OCI-LY1 (cell line): ENCODE measurements at regions not wholly inside any gene's neighbourhood (a gene's known extent, or its start where the extent isn't known, plus 50 kb on each side); places are given as distances from the start of the nearest gene placed in this dataset.

Source experiments
- H2AFZ ChIP-seq: fragments of 200-600 bp; sonication (generic), shearing (Covaris generic); 2 replicates; pipeline ENCODE4 v1.6.0; 2014; ENCODE audit warnings: antibody characterized with exemption, mild to moderate bottlenecking, low read length
- H3F3A ChIP-seq: fragments of 200-600 bp; sonication (generic), shearing (Covaris generic); 2 replicates; pipeline ENCODE4 v1.6.0; 2014; ENCODE audit warnings: mild to moderate bottlenecking, antibody characterized with exemption, low read length, moderate library complexity; ENCODE audit not compliant: insufficient read depth
- H3K27ac ChIP-seq: fragments of 200-600 bp; sonication (generic); 2 replicates; pipeline ENCODE4 v1.5.1; 2014; ENCODE audit warnings: low read length, mixed run types, mild to moderate bottlenecking, low read depth; ENCODE audit not compliant: poor library complexity, severe bottlenecking
- H3K27me3 ChIP-seq: fragments of 200-600 bp; sonication (generic); 2 replicates; pipeline ENCODE4 v1.6.0; 2014; ENCODE audit warnings: antibody characterized with exemption, mild to moderate bottlenecking, low read length, moderate library complexity; ENCODE audit not compliant: insufficient read depth
- H3K36me3 ChIP-seq: fragments of 200-600 bp; sonication (generic); 2 replicates; pipeline ENCODE4 v1.6.1; 2014; ENCODE audit warnings: mild to moderate bottlenecking, antibody characterized with exemption, low read length, moderate library complexity, mixed read lengths; ENCODE audit not compliant: insufficient read depth
- H3K4me1 ChIP-seq: fragments of 200-600 bp; sonication (generic); 2 replicates; pipeline ENCODE4 v1.5.1; 2014; ENCODE audit warnings: mild to moderate bottlenecking, low read length, moderate library complexity; ENCODE audit not compliant: insufficient read depth, severe bottlenecking
- H3K4me2 ChIP-seq: fragments of 200-600 bp; sonication (generic), shearing (Covaris generic); 2 replicates; pipeline ENCODE4 v1.6.1; 2014; ENCODE audit warnings: low read length
- H3K4me3 ChIP-seq: fragments of 200-600 bp; sonication (generic); 2 replicates; pipeline ENCODE4 v1.5.1; 2014; ENCODE audit warnings: low read length, low read depth, mild to moderate bottlenecking, mixed read lengths; ENCODE audit not compliant: poor library complexity, severe bottlenecking
- H3K79me2 ChIP-seq: fragments of 200-600 bp; shearing (Covaris generic); 2 replicates; pipeline ENCODE4 v1.6.1; 2016; ENCODE audit warnings: mixed run types, low read length, mixed read lengths; ENCODE audit not compliant: insufficient read depth
- H3K9ac ChIP-seq: fragments of 200-600 bp; sonication (generic), shearing (Covaris generic); 2 replicates; pipeline ENCODE4 v1.6.1; 2014; ENCODE audit warnings: mild to moderate bottlenecking, low read length, mixed read lengths
- H3K9me2 ChIP-seq: fragments of 200-600 bp; sonication (generic), shearing (Covaris generic); 2 replicates; pipeline ENCODE4 v1.6.1; 2014; ENCODE audit warnings: low read depth, mild to moderate bottlenecking, low read length, mixed read lengths
- H3K9me3 ChIP-seq: fragments of 200-600 bp; shearing (Covaris generic); 2 replicates; pipeline ENCODE4 v1.6.1; 2014; ENCODE audit warnings: low read length, mixed read lengths
- H4K20me1 ChIP-seq: fragments of 200-600 bp; sonication (generic), shearing (Covaris generic); 2 replicates; pipeline ENCODE4 v1.6.0; 2016; ENCODE audit warnings: mild to moderate bottlenecking, low read length; ENCODE audit not compliant: insufficient read depth
- CTCF ChIP-seq: fragments of 200-600 bp; sonication (generic), shearing (Covaris generic); IDR thresholded peaks from 2 replicates; pipeline ENCODE4 v1.5.1; 2017; ENCODE audit warnings: mild to moderate bottlenecking, antibody characterized with exemption, low read length, moderate library complexity, mixed read lengths
- EZH2 ChIP-seq: fragments of 200-600 bp; sonication (generic), shearing (Covaris generic); IDR thresholded peaks from 2 replicates; pipeline ENCODE4 v1.8.0; 2017; ENCODE audit warnings: borderline replicate concordance, mixed run types, mild to moderate bottlenecking, antibody characterized with exemption, low read length, moderate library complexity, mixed read lengths

- H3K9ac ChIP-seq: no peak overlapping the region
- peaks cover 11% of the 10 kb centered on the region for H3K4me1 ChIP-seq
- H3K4me2 ChIP-seq: no peak overlapping the region
- no peak for TF ChIP-seq EZH2
- no peak overlapping the region for H2AFZ ChIP-seq
- no peaks in the 10 kb centered on the region for H3K9me2 ChIP-seq
- H3K27me3 ChIP-seq: no peaks in the 10 kb centered on the region
- H4K20me1 ChIP-seq: no peaks in the 10 kb centered on the region
- no peak overlapping the region for H3K27ac ChIP-seq
- H3K79me2 ChIP-seq: no peaks in the 10 kb centered on the region
- H3K9me3 ChIP-seq: no peaks in the 10 kb centered on the region
- H3K4me3 ChIP-seq: no peak overlapping the region
- H3F3A ChIP-seq: no peaks in the 10 kb centered on the region
- no peaks in the 10 kb centered on the region for H3K36me3 ChIP-seq
Observed at GRCh38 chr16:64539811-64540371, 582.0 kb downstream of the CDH11 start.

- Histone ChIP-seq H3K27ac (no peak overlapping the region), H3K4me2 (no peak overlapping the region), H3F3A (no peaks in the 10 kb centered on the region), H3K27me3 (no peaks in the 10 kb centered on the region), H3K9me2 (no peaks in the 10 kb centered on the region), H2AFZ (no peak overlapping the region), H3K4me3 (no peak overlapping the region), H3K79me2 (no peaks in the 10 kb centered on the region), H3K9me3 (no peaks in the 10 kb centered on the region), H3K4me1 (peaks cover 21% of the 10 kb centered on the region), H3K36me3 (no peaks in the 10 kb centered on the region), H3K9ac (no peak overlapping the region), H4K20me1 (no peaks in the 10 kb centered on the region)
- TF ChIP-seq CTCF (no peak), EZH2 (no peak)
Observed at GRCh38 chr16:64534180-64534780, 587.6 kb downstream of the CDH11 start.

- no peaks in the 10 kb centered on the region for H3K79me2 ChIP-seq
- H3K9me2 ChIP-seq: no peaks in the 10 kb centered on the region
- peak overlapping the region; percentile 35; the same call in 1 of the 2 replicates for H3K4me2 ChIP-seq
- H3K4me3 ChIP-seq: no peak overlapping the region
- H4K20me1 ChIP-seq: no peaks in the 10 kb centered on the region
- no peak overlapping the region for H3K9ac ChIP-seq
- peak overlapping the region; percentile 27 for H2AFZ ChIP-seq
- H3K9me3 ChIP-seq: no peaks in the 10 kb centered on the region
- no peak overlapping the region for H3K27ac ChIP-seq
- no peaks in the 10 kb centered on the region for H3K36me3 ChIP-seq
- H3F3A ChIP-seq: no peaks in the 10 kb centered on the region
- H3K4me1 ChIP-seq: peaks cover 21% of the 10 kb centered on the region
- no peaks in the 10 kb centered on the region for H3K27me3 ChIP-seq
- TF ChIP-seq EZH2 (no peak), CTCF (no peak)
Observed at GRCh38 chr16:64532691-64533090, 589.2 kb downstream of the CDH11 start.

GRCh38 chr16:64532117-64532516 is 589.7 kb downstream of the CDH11 start:
- no peaks in the 10 kb centered on the region for H3K36me3 ChIP-seq
- no peak overlapping the region for H3K9ac ChIP-seq
- H3K4me1 ChIP-seq: peaks cover 21% of the 10 kb centered on the region
- H3K9me2 ChIP-seq: no peaks in the 10 kb centered on the region
- H3K27me3 ChIP-seq: no peaks in the 10 kb centered on the region
- H4K20me1 ChIP-seq: no peaks in the 10 kb centered on the region
- no peak overlapping the region for H3K4me3 ChIP-seq
- no peaks in the 10 kb centered on the region for H3F3A ChIP-seq
- H2AFZ ChIP-seq: peak overlapping the region; percentile 27
- H3K79me2 ChIP-seq: no peaks in the 10 kb centered on the region
- H3K27ac ChIP-seq: no peak overlapping the region
- TF ChIP-seq CTCF (no peak), EZH2 (no peak)
- H3K4me2 ChIP-seq: peak overlapping the region; percentile 35
- no peaks in the 10 kb centered on the region for H3K9me3 ChIP-seq
